ENCODE measurements at regions not wholly inside any gene's neighbourhood (a gene's known extent, or its start where the extent isn't known, plus 50 kb on each side); places are given as distances from the start of the nearest gene placed in this dataset.

DNA sequence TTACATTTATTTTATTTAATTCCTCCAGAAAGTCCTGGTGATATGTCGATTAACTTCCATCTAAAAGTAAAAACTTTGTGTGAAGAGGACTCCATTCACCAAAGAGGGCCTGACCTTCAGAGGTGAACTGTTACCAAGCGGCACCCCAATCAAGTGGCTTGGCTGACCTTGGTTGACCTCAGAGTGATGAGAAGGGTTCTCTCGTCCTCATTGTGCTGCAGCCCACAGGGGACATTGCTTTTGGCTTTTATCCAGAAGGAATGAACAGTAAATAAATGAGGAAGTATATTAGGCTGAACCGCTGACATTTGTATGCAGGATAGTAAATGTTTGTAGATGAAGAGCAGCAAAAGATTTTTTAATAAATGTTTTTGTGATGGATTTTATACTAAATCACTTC lies 172.4 kb upstream of the MKI67 start:
- no peak overlapping the region for H3K4me2 ChIP-seq (ENCODE audit: low read length, poor library complexity, severe bottlenecking)
- H4K8ac ChIP-seq (ENCODE audit: low read length): no peak overlapping the region
- no peak overlapping the region for H3K18ac ChIP-seq (ENCODE audit: low read depth in 1 of 2, low read length in 2 of 2)
- no peaks in the 10 kb centered on the region for H3K4me1 ChIP-seq (ENCODE audit: control insufficient read depth, insufficient read depth, low read depth, low read length)
- H3K14ac ChIP-seq (ENCODE audit: low read length in 2 of 2): no peak overlapping the region
- no peak overlapping the region for H3K27ac ChIP-seq (ENCODE audit: low read length, poor library complexity, severe bottlenecking)
- H2BK12ac ChIP-seq (ENCODE audit: low read length in 2 of 2): no peak overlapping the region
- 86% methylated on average over 4 of the region's 4 CpGs for WGBS
- no peak overlapping the region for H2AFZ ChIP-seq (ENCODE audit: low read depth, low read length)
- no peak overlapping the region for H2AK5ac ChIP-seq (ENCODE audit: low read length, severe bottlenecking)
- H3K27me3 ChIP-seq (ENCODE audit: control insufficient read depth in 1 of 2, insufficient read depth in 1 of 2, low read length in 2 of 2): peaks cover 0 to 9% of the 10 kb centered on the region in 2 experiments
- no peak overlapping the region for H2BK5ac ChIP-seq (ENCODE audit: low read depth, low read length, poor library complexity, severe bottlenecking)
- no peak overlapping the region for H3K4ac ChIP-seq (ENCODE audit: low read depth in 1 of 2, low read length in 2 of 2)
- H3K79me1 ChIP-seq (replicated peaks; ENCODE audit: low read length, poor library complexity, severe bottlenecking): no peaks in the 10 kb centered on the region
- no peaks in the 10 kb centered on the region for H3K9me3 ChIP-seq (ENCODE audit: control insufficient read depth, low read length)
- DNase-seq: no peak
- H3K4me3 ChIP-seq (ENCODE audit: insufficient read depth in 1 of 2, low read depth in 1 of 2, low read length in 2 of 2): no peak overlapping the region
- no peak overlapping the region for H3K9ac ChIP-seq (ENCODE audit: low read length)
- no peak overlapping the region for H2BK120ac ChIP-seq (ENCODE audit: low read depth, low read length)
- H2BK15ac ChIP-seq (ENCODE audit: low read depth, poor library complexity, severe bottlenecking): no peak overlapping the region
- H3K23ac ChIP-seq (ENCODE audit: low read length in 2 of 2): no peak overlapping the region
- no peak overlapping the region for H4K91ac ChIP-seq (ENCODE audit: low read length)
- no peaks in the 10 kb centered on the region for H3K36me3 ChIP-seq (ENCODE audit: control insufficient read depth in 1 of 2, insufficient read depth in 2 of 2, low read depth in 1 of 2, low read length in 2 of 2)

DNA sequence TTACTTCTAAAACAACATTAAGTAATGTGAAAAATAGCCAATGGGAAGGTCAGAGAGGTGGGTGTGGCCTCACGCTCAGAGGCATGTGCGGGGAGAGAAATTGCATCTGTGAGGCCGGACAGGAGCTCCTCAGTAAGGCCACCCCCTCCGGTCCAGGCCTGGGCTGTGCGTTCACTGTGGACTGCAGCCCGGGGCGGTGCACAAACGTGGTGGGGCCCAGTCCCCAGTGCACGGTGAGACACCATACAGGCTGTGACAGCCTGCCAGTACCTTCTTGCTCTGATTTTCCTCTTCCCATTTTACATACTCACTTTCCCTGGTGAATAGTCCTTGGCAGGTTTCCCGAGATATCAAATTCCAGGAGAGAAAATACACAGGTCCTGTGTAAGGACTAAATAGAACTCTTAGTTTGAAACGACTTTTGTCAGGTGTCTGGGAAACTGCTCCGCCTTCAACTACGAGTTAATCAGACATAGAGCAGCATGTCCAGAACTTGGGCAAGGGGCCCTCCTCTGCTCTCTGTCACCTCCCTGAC lies 174.1 kb upstream of the MKI67 start:
- Histone ChIP-seq H3K27me3 (ENCODE audit: control insufficient read depth in 1 of 2, insufficient read depth in 1 of 2, low read length in 2 of 2) (peaks cover 0 to 8% of the 10 kb centered on the region in 2 experiments), H3K36me3 (ENCODE audit: control insufficient read depth in 1 of 2, insufficient read depth in 2 of 2, low read depth in 1 of 2, low read length in 2 of 2) (no peaks in the 10 kb centered on the region), H3K4me1 (ENCODE audit: control insufficient read depth, insufficient read depth, low read depth, low read length) (no peaks in the 10 kb centered on the region), H3K79me1 (replicated peaks; ENCODE audit: low read length, poor library complexity, severe bottlenecking) (no peaks in the 10 kb centered on the region), H3K4me2 (ENCODE audit: low read length, poor library complexity, severe bottlenecking) (no peak overlapping the region), H2BK12ac (ENCODE audit: low read length in 2 of 2) (no peak overlapping the region), H3K9ac (ENCODE audit: low read length) (no peak overlapping the region), H3K27ac (ENCODE audit: low read length, poor library complexity, severe bottlenecking) (no peak overlapping the region), H4K91ac (ENCODE audit: low read length) (no peak overlapping the region), H3K18ac (ENCODE audit: low read depth in 1 of 2, low read length in 2 of 2) (no peak overlapping the region), H3K4ac (ENCODE audit: low read depth in 1 of 2, low read length in 2 of 2) (no peak overlapping the region), H2AK5ac (ENCODE audit: low read length, severe bottlenecking) (no peak overlapping the region), H2BK120ac (ENCODE audit: low read depth, low read length) (no peak overlapping the region), H4K8ac (ENCODE audit: low read length) (no peak overlapping the region), H2BK5ac (ENCODE audit: low read depth, low read length, poor library complexity, severe bottlenecking) (no peak overlapping the region), H3K9me3 (ENCODE audit: control insufficient read depth, low read length) (no peaks in the 10 kb centered on the region), H3K23ac (ENCODE audit: low read length in 2 of 2) (no peak overlapping the region), H2AFZ (ENCODE audit: low read depth, low read length) (no peak overlapping the region), H3K14ac (ENCODE audit: low read length in 2 of 2) (no peak overlapping the region), H2BK15ac (ENCODE audit: low read depth, poor library complexity, severe bottlenecking) (no peak overlapping the region), H3K4me3 (ENCODE audit: insufficient read depth in 1 of 2, low read depth in 1 of 2, low read length in 2 of 2) (no peak overlapping the region)
- WGBS: 78% methylated on average over 13 of the region's 13 CpGs
- no peak for DNase-seq

DNA sequence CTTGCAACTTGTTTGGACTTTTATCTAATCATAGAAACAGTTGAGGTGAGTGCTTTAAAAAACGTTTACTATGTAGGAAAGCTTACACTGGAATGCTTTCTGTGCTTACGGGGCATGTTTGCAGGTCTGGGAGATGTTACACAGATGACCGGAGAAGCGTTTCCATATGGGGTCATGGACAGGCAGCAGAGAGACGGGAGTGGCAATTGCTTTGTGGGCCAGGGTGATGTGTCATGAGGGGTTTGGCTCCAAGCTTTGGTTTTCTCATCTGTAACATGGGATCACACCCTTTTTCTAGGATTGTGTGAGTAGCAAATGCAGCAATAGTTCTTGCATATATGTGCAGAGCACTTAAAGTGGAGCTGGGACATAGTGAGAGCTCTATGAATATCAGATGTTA lies 174.8 kb upstream of the MKI67 start:
- Histone ChIP-seq H2AFZ (ENCODE audit: low read depth, low read length) (no peak overlapping the region), H3K4ac (ENCODE audit: low read depth in 1 of 2, low read length in 2 of 2) (no peak overlapping the region), H2BK12ac (ENCODE audit: low read length in 2 of 2) (no peak overlapping the region), H2AK5ac (ENCODE audit: low read length, severe bottlenecking) (no peak overlapping the region), H3K23ac (ENCODE audit: low read length in 2 of 2) (no peak overlapping the region), H3K9me3 (ENCODE audit: control insufficient read depth, low read length) (no peaks in the 10 kb centered on the region), H3K27ac (ENCODE audit: low read length, poor library complexity, severe bottlenecking) (no peak overlapping the region), H3K9ac (ENCODE audit: low read length) (no peak overlapping the region), H3K27me3 (ENCODE audit: control insufficient read depth in 1 of 2, insufficient read depth in 1 of 2, low read length in 2 of 2) (peaks cover 0 to 3% of the 10 kb centered on the region in 2 experiments), H4K8ac (ENCODE audit: low read length) (no peak overlapping the region), H3K18ac (ENCODE audit: low read depth in 1 of 2, low read length in 2 of 2) (no peak overlapping the region), H4K91ac (ENCODE audit: low read length) (no peak overlapping the region), H3K36me3 (ENCODE audit: control insufficient read depth in 1 of 2, insufficient read depth in 2 of 2, low read depth in 1 of 2, low read length in 2 of 2) (no peaks in the 10 kb centered on the region), H3K4me2 (ENCODE audit: low read length, poor library complexity, severe bottlenecking) (no peak overlapping the region), H2BK15ac (ENCODE audit: low read depth, poor library complexity, severe bottlenecking) (no peak overlapping the region), H3K79me1 (replicated peaks; ENCODE audit: low read length, poor library complexity, severe bottlenecking) (no peaks in the 10 kb centered on the region), H2BK120ac (ENCODE audit: low read depth, low read length) (no peak overlapping the region), H3K4me1 (ENCODE audit: control insufficient read depth, insufficient read depth, low read depth, low read length) (no peaks in the 10 kb centered on the region), H2BK5ac (ENCODE audit: low read depth, low read length, poor library complexity, severe bottlenecking) (no peak overlapping the region), H3K4me3 (ENCODE audit: insufficient read depth in 1 of 2, low read depth in 1 of 2, low read length in 2 of 2) (no peak overlapping the region), H3K14ac (ENCODE audit: low read length in 2 of 2) (no peak overlapping the region)
- 66% methylated on average over 5 of the region's 5 CpGs for WGBS
- no peak for DNase-seq

DNA sequence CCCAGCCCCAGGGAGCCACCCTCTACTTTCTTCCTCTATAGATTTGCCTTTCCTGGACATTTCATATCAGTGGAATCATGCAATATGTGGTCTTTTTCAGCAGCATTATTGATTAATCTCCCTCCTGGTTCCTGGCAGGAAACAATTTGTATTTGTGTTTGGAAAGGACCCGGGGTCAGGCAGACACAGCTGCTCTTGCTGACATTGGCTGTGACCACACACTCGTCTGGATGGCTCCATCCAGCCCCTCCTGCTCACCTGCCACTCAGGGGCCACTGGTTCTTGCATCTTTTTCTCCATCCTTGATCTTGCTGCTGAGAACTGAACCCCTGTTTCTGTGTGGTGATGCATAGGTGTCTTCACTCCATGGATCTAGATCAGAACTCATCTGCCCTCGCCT lies 176.6 kb upstream of the MKI67 start:
- Histone ChIP-seq H3K9ac (ENCODE audit: low read length) (no peak overlapping the region), H3K23ac (ENCODE audit: low read length in 2 of 2) (no peak overlapping the region), H3K36me3 (ENCODE audit: control insufficient read depth in 1 of 2, insufficient read depth in 2 of 2, low read depth in 1 of 2, low read length in 2 of 2) (no peaks in the 10 kb centered on the region), H2BK15ac (ENCODE audit: low read depth, poor library complexity, severe bottlenecking) (no peak overlapping the region), H2BK120ac (ENCODE audit: low read depth, low read length) (no peak overlapping the region), H3K27ac (ENCODE audit: low read length, poor library complexity, severe bottlenecking) (no peak overlapping the region), H3K27me3 (ENCODE audit: control insufficient read depth in 1 of 2, insufficient read depth in 1 of 2, low read length in 2 of 2) (peaks cover 0 to 1% of the 10 kb centered on the region in 2 experiments), H3K4me1 (ENCODE audit: control insufficient read depth, insufficient read depth, low read depth, low read length) (no peaks in the 10 kb centered on the region), H2BK5ac (ENCODE audit: low read depth, low read length, poor library complexity, severe bottlenecking) (no peak overlapping the region), H3K4ac (ENCODE audit: low read depth in 1 of 2, low read length in 2 of 2) (no peak overlapping the region), H4K8ac (ENCODE audit: low read length) (no peak overlapping the region), H2BK12ac (ENCODE audit: low read length in 2 of 2) (no peak overlapping the region), H3K14ac (ENCODE audit: low read length in 2 of 2) (no peak overlapping the region), H3K79me1 (replicated peaks; ENCODE audit: low read length, poor library complexity, severe bottlenecking) (no peaks in the 10 kb centered on the region), H4K91ac (ENCODE audit: low read length) (no peak overlapping the region), H3K4me3 (ENCODE audit: insufficient read depth in 1 of 2, low read depth in 1 of 2, low read length in 2 of 2) (no peak overlapping the region), H2AFZ (ENCODE audit: low read depth, low read length) (no peak overlapping the region), H2AK5ac (ENCODE audit: low read length, severe bottlenecking) (no peak overlapping the region), H3K9me3 (ENCODE audit: control insufficient read depth, low read length) (no peaks in the 10 kb centered on the region), H3K18ac (ENCODE audit: low read depth in 1 of 2, low read length in 2 of 2) (no peak overlapping the region), H3K4me2 (ENCODE audit: low read length, poor library complexity, severe bottlenecking) (no peak overlapping the region)
- WGBS: 48% methylated on average over 3 of the region's 3 CpGs
- DNase-seq: no peak

Data from mesenchymal stem cell (in vitro differentiated cells and primary cell).